ENCODE measurements at regions not wholly inside any gene's neighbourhood (a gene's known extent, or its start where the extent isn't known, plus 50 kb on each side); places are given as distances from the start of the nearest gene placed in this dataset.

DNA sequence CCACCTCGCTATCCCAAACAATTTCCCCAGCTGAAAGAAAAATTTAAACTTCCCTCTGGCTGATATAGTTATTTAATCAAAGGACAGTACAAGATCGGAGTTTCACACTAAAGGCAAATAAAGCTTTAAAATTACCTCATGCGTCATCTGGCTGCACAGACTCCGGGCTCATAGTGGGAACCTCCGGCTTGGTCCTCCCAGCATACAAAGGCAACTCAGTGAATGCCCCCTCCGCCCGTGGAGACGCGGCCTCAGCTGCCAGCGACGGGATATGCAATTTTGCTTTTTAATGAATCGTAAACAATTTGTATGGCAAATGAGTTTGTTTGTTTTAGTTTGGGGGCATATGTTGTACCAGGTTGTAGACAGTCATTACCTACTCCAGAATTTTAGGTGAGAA is 214.6 kb upstream of the NFIA start:
- peaks cover 0 to 36% (median 0%) of the 10 kb centered on the region in 10 experiments; a peak in 8 of 20 replicates for H3K4me1 ChIP-seq
- peak overlapping the region in 4 of 11 experiments; percentile 20 to 68 (median 45); a peak in 6 of 22 replicates for H3K4me2 ChIP-seq
- TF ChIP-seq Cebpa-rat (IDR thresholded peaks at IDR 0.05): no peak
- H3K4me3 ChIP-seq: no peak overlapping the region
- peak overlapping the region in 2 of 11 experiments; percentile 32 to 54; a peak in 4 of 22 replicates for H3K27ac ChIP-seq
- H4K20me1 ChIP-seq: no peaks in the 10 kb centered on the region
- peak overlapping the region in 2 of 11 experiments; percentile 23 to 39; a peak in 1 of 22 replicates for H3K9ac ChIP-seq
- no peaks in the 10 kb centered on the region for H3K9me3 ChIP-seq (replicated peaks in 1 of 11)
- no peaks in the 10 kb centered on the region for H3K27me3 ChIP-seq
- H3K36me3 ChIP-seq: no peaks in the 10 kb centered on the region

DNA sequence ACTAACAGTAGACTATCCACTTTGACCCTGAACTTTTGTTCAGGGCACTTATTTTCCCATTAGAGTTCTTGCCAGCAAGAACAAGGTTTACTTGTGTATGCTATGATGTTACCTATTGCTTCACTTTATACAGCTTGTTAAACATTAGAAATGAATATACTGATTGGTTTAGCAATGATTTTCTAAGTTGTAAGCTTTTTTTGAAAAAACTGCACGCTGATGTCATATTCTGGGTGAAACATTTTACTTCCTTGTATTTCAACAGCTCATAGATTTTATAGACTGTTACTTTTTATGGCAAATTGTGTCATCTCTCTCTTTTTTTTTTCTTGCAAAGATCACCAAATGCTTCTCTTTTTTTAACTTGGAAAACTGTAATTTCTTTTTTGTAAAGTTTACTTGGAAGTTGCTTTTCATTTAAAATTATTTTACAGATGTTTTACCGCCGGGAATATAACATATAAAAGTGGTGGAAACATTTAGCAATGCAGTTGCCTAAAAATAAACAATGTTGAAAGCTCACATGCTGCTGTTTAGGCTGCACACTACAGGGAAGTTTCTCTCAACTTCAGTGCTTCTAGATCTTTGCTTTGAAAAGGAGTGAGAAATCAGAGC is 215.3 kb upstream of the NFIA start:
- Histone ChIP-seq H3K27me3 (no peaks in the 10 kb centered on the region), H3K9me3 (replicated peaks in 1 of 11) (no peaks in the 10 kb centered on the region), H3K9ac (peak overlapping the region in 2 of 11 experiments; percentile 23 to 39; a peak in 2 of 22 replicates), H3K36me3 (no peaks in the 10 kb centered on the region), H3K27ac (peak overlapping the region in 2 of 11 experiments; percentile 32 to 54; a peak in 5 of 22 replicates), H3K4me2 (peak overlapping the region in 4 of 11 experiments; percentile 20 to 68 (median 45); a peak in 7 of 22 replicates), H4K20me1 (no peaks in the 10 kb centered on the region), H3K4me1 (peaks cover 0 to 36% (median 0%) of the 10 kb centered on the region in 10 experiments; a peak in 8 of 20 replicates), H3K4me3 (no peak overlapping the region)
- no peak for TF ChIP-seq Cebpa-rat (IDR thresholded peaks at IDR 0.05)

DNA sequence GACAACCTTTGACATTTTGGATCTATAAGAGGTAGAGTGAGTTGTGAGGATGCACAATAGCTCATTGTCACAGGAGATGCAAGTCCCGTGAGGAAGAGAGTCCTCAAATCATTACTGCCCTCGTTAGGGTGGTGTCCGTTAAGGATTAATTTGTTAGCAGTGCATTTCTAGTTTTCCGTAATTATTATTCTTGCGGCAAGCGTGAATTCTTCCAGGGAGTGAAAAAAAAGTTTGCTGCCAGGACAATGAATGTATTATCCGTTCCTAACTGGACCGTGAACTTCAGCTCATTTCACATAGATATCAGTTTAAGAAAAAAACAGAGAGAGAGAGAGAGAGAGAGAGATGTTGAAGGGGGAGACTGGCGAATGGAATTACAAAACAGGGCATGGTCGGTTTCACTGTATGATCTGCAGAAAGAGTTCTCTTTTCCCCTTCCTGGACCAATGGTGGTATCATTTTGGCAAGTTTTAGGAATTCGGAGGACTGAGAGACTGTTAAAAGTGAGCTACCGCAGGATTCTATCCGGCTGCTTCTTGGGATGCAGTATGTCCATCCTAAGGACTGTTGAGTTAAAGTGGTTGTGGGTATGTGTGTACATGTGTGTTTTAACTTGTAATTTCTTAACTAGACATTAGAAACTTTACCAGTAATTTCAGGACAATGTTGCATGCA is 216.0 kb upstream of the NFIA start:
- Histone ChIP-seq H3K4me3 (no peak overlapping the region), H3K36me3 (no peaks in the 10 kb centered on the region), H4K20me1 (no peaks in the 10 kb centered on the region), H3K4me1 (peaks cover 0 to 36% (median 0%) of the 10 kb centered on the region in 10 experiments; a peak in 8 of 20 replicates), H3K27ac (peak overlapping the region in 2 of 11 experiments; percentile 32 to 54; a peak in 4 of 22 replicates), H3K27me3 (no peaks in the 10 kb centered on the region), H3K9me3 (replicated peaks in 1 of 11) (no peaks in the 10 kb centered on the region), H3K9ac (0 out of 22 replicates have a peak overlapping the region, but pooled peaks of 1 of the 11 experiments have one; percentile 13), H3K4me2 (peak overlapping the region in 4 of 11 experiments; percentile 20 to 68 (median 45); a peak in 6 of 22 replicates)
- no peak for TF ChIP-seq Cebpa-rat (IDR thresholded peaks at IDR 0.05)

DNA sequence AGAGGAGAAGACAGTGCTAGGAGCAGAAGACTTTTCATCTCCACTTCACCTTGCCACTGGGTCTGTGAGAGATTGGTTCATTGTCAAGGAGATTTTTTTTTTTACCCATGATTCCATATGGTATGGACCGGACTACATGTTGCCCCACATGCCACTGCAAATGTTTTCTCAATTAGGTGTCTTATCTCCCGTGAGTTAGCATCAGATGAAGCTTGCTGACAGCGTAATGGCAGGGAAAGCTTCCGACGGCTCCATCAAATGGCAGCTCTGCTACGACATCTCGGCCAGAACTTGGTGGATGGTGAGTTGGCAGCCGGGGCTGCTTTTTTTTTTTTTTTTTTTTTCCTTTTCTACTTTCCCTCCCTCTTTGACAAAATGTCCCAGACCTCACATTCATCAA is 217.2 kb upstream of the NFIA start:
- H3K9me3 ChIP-seq (replicated peaks in 1 of 11): no peaks in the 10 kb centered on the region
- H3K4me3 ChIP-seq: no peak overlapping the region
- no peaks in the 10 kb centered on the region for H3K36me3 ChIP-seq
- H3K27me3 ChIP-seq: no peaks in the 10 kb centered on the region
- H3K4me1 ChIP-seq: peaks cover 0 to 32% (median 0%) of the 10 kb centered on the region in 10 experiments; a peak in 8 of 20 replicates
- TF ChIP-seq Cebpa-rat (IDR thresholded peaks at IDR 0.05): no peak
- no peak overlapping the region for H3K27ac ChIP-seq
- no peak overlapping the region for H3K4me2 ChIP-seq
- no peak overlapping the region for H3K9ac ChIP-seq
- no peaks in the 10 kb centered on the region for H4K20me1 ChIP-seq

DNA sequence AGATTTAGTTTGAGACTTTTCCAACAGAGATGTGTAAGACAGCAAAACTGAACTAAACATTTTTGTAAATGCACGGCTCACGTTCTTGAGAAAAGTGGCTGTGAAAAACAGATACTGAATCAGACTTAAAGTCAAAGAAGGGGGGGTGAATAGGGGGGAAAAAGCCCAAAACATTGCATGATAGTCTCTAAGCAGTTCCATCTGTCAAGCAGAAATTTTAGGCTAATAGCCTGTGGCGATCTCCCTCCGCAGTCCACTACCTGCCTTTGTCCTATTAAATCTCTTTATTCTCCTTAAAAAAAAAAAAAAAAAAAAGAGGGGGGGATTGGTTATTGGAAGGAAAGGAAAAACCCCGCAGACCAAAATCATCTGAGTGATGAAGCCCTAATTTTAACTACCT is 217.6 kb upstream of the NFIA start:
- Histone ChIP-seq H3K36me3 (no peaks in the 10 kb centered on the region), H3K27ac (no peak overlapping the region), H3K9ac (no peak overlapping the region), H3K4me2 (no peak overlapping the region), H3K4me1 (peaks cover 0 to 28% (median 0%) of the 10 kb centered on the region in 10 experiments; a peak in 7 of 20 replicates), H4K20me1 (no peaks in the 10 kb centered on the region), H3K27me3 (no peaks in the 10 kb centered on the region), H3K4me3 (no peak overlapping the region), H3K9me3 (replicated peaks in 1 of 11) (no peaks in the 10 kb centered on the region)
- no peak for TF ChIP-seq Cebpa-rat (IDR thresholded peaks at IDR 0.05)

DNA sequence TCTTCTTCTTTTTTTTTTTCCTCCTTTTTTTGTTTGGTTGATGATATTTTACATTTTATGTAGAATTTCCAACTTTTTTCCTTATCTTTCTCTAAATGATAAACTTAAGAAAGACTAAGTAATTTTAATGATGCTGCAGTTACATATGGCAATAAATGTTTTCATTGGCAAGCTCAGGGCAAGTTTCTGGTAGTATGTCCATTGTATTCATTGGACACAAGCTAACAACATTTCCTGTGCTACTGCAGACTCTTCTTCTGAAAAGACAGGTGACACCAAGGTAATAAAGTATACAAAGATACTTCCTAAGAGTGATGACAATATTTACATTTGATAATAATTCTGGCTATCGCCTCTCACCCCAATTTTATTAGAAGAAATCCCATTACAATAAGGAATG is 219.2 kb upstream of the NFIA start:
- Histone ChIP-seq H3K27me3 (no peaks in the 10 kb centered on the region), H3K27ac (no peak overlapping the region), H3K36me3 (no peaks in the 10 kb centered on the region), H3K9me3 (replicated peaks in 1 of 11) (no peaks in the 10 kb centered on the region), H3K9ac (no peak overlapping the region), H4K20me1 (no peaks in the 10 kb centered on the region), H3K4me2 (no peak overlapping the region), H3K4me1 (peaks cover 0 to 28% (median 0%) of the 10 kb centered on the region in 10 experiments; a peak in 7 of 20 replicates), H3K4me3 (no peak overlapping the region)
- TF ChIP-seq Cebpa-rat (IDR thresholded peaks at IDR 0.05): no peak

DNA sequence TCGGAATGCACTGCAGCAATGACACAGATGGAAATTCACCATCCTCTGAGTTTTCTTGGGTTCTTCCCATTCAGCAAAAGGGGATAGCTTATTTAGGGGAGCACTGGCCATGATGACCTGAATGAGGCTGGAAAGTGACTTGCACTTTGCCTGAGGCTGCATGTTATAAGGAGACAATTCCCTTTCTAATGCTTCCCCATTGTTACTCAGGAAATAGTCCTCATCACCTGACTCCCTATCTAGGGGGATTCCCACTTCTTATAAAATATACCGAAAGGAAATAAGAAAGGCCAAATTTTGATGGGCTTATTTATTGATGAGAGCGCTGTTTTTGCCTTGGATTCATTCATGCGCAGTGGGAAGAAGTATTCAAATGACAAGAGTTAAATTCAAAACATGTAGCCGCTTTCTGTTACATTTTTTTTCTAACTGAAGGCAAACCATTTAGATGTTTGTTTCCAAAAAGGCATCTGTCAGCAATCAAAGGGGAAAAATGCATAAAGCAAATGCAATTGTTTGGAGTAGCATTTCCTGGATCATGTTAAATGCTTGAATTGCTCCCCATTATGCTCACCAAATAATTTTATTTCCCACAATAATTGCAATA is 220.3 kb upstream of the NFIA start:
- H3K4me2 ChIP-seq: no peak overlapping the region
- H3K9ac ChIP-seq: no peak overlapping the region
- no peaks in the 10 kb centered on the region for H4K20me1 ChIP-seq
- no peak overlapping the region for H3K27ac ChIP-seq
- H3K27me3 ChIP-seq: no peaks in the 10 kb centered on the region
- no peaks in the 10 kb centered on the region for H3K9me3 ChIP-seq (replicated peaks in 1 of 11)
- no peaks in the 10 kb centered on the region for H3K36me3 ChIP-seq
- H3K4me1 ChIP-seq: peaks cover 0 to 17% (median 0%) of the 10 kb centered on the region in 10 experiments; a peak in 7 of 20 replicates
- H3K4me3 ChIP-seq: no peak overlapping the region
- no peak for TF ChIP-seq Cebpa-rat (IDR thresholded peaks at IDR 0.05)

DNA sequence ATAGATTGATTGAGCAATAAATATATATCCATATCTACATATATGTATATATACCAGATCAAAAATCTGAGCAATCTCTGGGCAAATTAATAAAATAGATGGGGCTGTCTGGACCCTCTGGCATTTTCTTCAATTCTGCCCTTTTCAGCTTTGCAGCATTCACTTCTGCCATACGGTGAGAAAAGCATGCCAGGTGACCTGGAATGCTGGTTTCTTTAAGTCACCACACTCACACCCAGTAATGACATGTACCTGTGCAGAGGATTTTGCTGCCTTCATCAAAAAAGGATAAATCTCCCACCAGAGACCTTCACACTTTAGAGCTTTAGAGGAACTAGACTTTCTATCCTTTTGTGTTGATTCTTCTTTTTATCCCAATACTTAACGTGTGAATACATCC is 223.2 kb upstream of the NFIA start:
- no peak overlapping the region for H3K9ac ChIP-seq
- no peak overlapping the region for H3K4me2 ChIP-seq
- H3K27me3 ChIP-seq: no peaks in the 10 kb centered on the region
- H3K36me3 ChIP-seq: no peaks in the 10 kb centered on the region
- H4K20me1 ChIP-seq: no peaks in the 10 kb centered on the region
- no peak overlapping the region for H3K4me3 ChIP-seq
- TF ChIP-seq Cebpa-rat (IDR thresholded peaks at IDR 0.05): no peak
- no peaks in the 10 kb centered on the region for H3K4me1 ChIP-seq
- no peak overlapping the region for H3K27ac ChIP-seq
- H3K9me3 ChIP-seq (replicated peaks in 1 of 11): no peaks in the 10 kb centered on the region

DNA sequence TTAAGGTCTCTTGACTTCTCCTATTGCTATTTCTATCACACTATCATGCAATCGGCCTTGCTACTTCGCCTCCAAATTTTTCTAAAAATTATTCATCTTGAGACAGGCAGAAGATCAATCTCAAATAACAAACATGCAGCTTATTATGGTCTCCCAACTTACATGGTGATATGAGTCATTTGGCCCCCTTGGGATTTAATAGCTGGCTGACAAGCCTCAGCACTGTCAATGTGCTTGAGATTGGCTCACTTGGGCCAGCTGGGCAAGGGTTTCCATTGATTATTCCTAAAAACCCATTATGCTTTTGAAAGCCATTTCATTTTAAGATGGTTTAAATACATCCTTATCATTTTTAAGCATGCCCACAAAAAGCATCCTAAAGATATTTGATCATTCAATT is 224.5 kb upstream of the NFIA start:
- H3K36me3 ChIP-seq: no peaks in the 10 kb centered on the region
- no peak overlapping the region for H3K27ac ChIP-seq
- H3K4me1 ChIP-seq: no peaks in the 10 kb centered on the region
- H3K4me2 ChIP-seq: no peak overlapping the region
- no peaks in the 10 kb centered on the region for H3K9me3 ChIP-seq (replicated peaks in 1 of 11)
- no peak overlapping the region for H3K4me3 ChIP-seq
- TF ChIP-seq Cebpa-rat (IDR thresholded peaks at IDR 0.05): no peak
- no peaks in the 10 kb centered on the region for H3K27me3 ChIP-seq
- H3K9ac ChIP-seq: no peak overlapping the region
- H4K20me1 ChIP-seq: no peaks in the 10 kb centered on the region
